ENCODE measurements at regions not wholly inside any gene's neighbourhood (a gene's known extent, or its start where the extent isn't known, plus 50 kb on each side); places are given as distances from the start of the nearest gene placed in this dataset.

DNA sequence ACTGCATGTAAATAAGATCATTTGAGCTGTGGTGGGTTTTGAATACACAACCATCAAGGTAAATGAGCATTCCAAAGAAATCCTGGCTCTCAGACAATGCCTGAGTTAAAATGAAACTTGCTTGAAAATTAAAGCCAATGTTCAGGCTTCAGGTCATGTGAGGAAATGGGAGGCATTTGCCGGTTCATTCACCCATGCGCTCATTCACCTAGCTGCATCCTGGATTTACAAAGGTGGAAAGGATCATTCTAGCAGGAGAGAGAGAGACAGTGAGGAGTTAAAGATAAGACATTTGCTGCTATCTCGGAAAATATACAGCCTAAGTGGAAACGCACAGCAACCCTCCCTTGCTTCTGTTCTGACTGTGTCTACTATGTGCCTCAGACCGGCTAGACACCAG lies 143.8 kb upstream of the KLF4 start:
- TF ChIP-seq EZH2 (IDR thresholded peaks at IDR 0.05; ENCODE audit: borderline replicate concordance, low read length), result no peak
- TF ChIP-seq, protein P1, sequence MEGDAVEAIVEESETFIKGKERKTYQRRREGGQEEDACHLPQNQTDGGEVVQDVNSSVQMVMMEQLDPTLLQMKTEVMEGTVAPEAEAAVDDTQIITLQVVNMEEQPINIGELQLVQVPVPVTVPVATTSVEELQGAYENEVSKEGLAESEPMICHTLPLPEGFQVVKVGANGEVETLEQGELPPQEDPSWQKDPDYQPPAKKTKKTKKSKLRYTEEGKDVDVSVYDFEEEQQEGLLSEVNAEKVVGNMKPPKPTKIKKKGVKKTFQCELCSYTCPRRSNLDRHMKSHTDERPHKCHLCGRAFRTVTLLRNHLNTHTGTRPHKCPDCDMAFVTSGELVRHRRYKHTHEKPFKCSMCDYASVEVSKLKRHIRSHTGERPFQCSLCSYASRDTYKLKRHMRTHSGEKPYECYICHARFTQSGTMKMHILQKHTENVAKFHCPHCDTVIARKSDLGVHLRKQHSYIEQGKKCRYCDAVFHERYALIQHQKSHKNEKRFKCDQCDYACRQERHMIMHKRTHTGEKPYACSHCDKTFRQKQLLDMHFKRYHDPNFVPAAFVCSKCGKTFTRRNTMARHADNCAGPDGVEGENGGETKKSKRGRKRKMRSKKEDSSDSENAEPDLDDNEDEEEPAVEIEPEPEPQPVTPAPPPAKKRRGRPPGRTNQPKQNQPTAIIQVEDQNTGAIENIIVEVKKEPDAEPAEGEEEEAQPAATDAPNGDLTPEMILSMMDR (IDR thresholded peaks at IDR 0.05; ENCODE audit: low read length), result no peak

DNA sequence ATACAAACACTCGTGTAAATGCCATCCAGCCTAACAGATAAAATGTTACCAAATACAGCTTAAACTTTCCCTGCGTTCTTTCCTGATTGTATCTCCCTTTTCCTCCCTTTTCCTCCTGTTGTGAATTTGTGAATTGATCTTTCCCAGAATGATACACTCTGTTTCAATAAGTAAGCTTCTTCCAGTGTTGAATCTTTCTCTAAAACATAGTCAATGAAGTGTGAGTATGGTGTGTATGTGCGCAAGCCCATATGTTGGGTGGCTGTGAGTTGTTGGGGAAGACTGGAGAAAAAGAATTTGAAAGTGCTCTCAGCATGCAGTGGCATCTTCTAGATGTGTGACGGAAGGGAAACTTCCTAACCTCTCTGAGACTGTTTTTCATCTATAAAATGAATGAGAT lies 143.1 kb upstream of the KLF4 start:
- Histone ChIP-seq H3K9me2 (ENCODE audit: low read depth, low read length) (no peaks in the 10 kb centered on the region), H3K27me3 (ENCODE audit: insufficient read depth, low read length) (no peaks in the 10 kb centered on the region), H3K4me3 (ENCODE audit: low read depth, low read length, poor library complexity, severe bottlenecking) (no peak overlapping the region), H3K27ac (ENCODE audit: low read depth, low read length, poor library complexity, severe bottlenecking) (no peak overlapping the region), H3K36me3 (ENCODE audit: insufficient read depth, low read length) (no peaks in the 10 kb centered on the region), H3K9me3 (ENCODE audit: low read length) (no peaks in the 10 kb centered on the region), H3K79me2 (ENCODE audit: insufficient read depth, low read length) (no peaks in the 10 kb centered on the region), H2AFZ (ENCODE audit: low read length) (no peak overlapping the region), H3K4me2 (ENCODE audit: low read length) (no peak overlapping the region), H3F3A (ENCODE audit: insufficient read depth, low read length) (no peaks in the 10 kb centered on the region), H3K9ac (ENCODE audit: low read length) (no peak overlapping the region), H4K20me1 (ENCODE audit: insufficient read depth, low read length) (no peaks in the 10 kb centered on the region), H3K4me1 (ENCODE audit: insufficient read depth, low read length, severe bottlenecking) (no peaks in the 10 kb centered on the region)
- TF ChIP-seq, protein P1 (IDR thresholded peaks at IDR 0.05; ENCODE audit: low read length), result no peak
- no peak for TF ChIP-seq EZH2 (IDR thresholded peaks at IDR 0.05; ENCODE audit: borderline replicate concordance, low read length)

More for the DNA sequence above, 143.8 kb upstream of the KLF4 start:
- Histone ChIP-seq H3K27me3 (ENCODE audit: insufficient read depth, low read length) (no peaks in the 10 kb centered on the region), H3K27ac (ENCODE audit: low read depth, low read length, poor library complexity, severe bottlenecking) (no peak overlapping the region), H3K9me2 (ENCODE audit: low read depth, low read length) (no peaks in the 10 kb centered on the region), H3K9ac (ENCODE audit: low read length) (no peak overlapping the region), H3K4me2 (ENCODE audit: low read length) (no peak overlapping the region), H3F3A (ENCODE audit: insufficient read depth, low read length) (no peaks in the 10 kb centered on the region), H3K9me3 (ENCODE audit: low read length) (no peaks in the 10 kb centered on the region), H4K20me1 (ENCODE audit: insufficient read depth, low read length) (no peaks in the 10 kb centered on the region), H3K79me2 (ENCODE audit: insufficient read depth, low read length) (no peaks in the 10 kb centered on the region), H3K4me1 (ENCODE audit: insufficient read depth, low read length, severe bottlenecking) (no peaks in the 10 kb centered on the region), H2AFZ (ENCODE audit: low read length) (no peak overlapping the region), H3K4me3 (ENCODE audit: low read depth, low read length, poor library complexity, severe bottlenecking) (no peak overlapping the region), H3K36me3 (ENCODE audit: insufficient read depth, low read length) (no peaks in the 10 kb centered on the region)

DNA sequence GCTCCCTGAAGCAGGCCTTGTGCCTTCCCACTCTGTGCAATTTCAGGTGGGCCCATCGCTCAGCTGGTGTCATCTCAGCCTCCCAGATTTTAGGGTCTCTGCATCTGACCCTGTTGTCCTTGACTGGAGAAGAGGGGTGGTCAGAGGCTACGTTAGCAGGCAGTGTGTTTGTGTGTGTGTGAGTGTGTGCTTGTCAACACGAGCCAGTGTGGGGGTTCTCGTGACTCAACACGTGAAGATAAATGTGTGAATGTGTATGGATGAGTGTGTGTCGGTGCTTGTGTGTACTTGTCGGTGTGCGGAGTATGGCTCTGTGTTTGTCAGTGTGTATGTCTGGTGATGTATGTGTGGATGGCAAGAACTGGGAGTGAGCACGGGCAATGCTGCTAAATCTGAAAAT lies 142.6 kb upstream of the KLF4 start:
- H3F3A ChIP-seq (ENCODE audit: insufficient read depth, low read length), result no peaks in the 10 kb centered on the region
- no peaks in the 10 kb centered on the region for H3K36me3 ChIP-seq (ENCODE audit: insufficient read depth, low read length)
- no peak overlapping the region for H3K4me3 ChIP-seq (ENCODE audit: low read depth, low read length, poor library complexity, severe bottlenecking)
- H3K4me2 ChIP-seq (ENCODE audit: low read length), result no peak overlapping the region
- no peak overlapping the region for H3K9ac ChIP-seq (ENCODE audit: low read length)
- no peaks in the 10 kb centered on the region for H4K20me1 ChIP-seq (ENCODE audit: insufficient read depth, low read length)
- no peaks in the 10 kb centered on the region for H3K9me3 ChIP-seq (ENCODE audit: low read length)
- H3K79me2 ChIP-seq (ENCODE audit: insufficient read depth, low read length), result no peaks in the 10 kb centered on the region
- H3K4me1 ChIP-seq (ENCODE audit: insufficient read depth, low read length, severe bottlenecking), result no peaks in the 10 kb centered on the region
- H2AFZ ChIP-seq (ENCODE audit: low read length), result no peak overlapping the region
- no peak for TF ChIP-seq EZH2 (IDR thresholded peaks at IDR 0.05; ENCODE audit: borderline replicate concordance, low read length)
- TF ChIP-seq, protein P1 (IDR thresholded peaks at IDR 0.05; ENCODE audit: low read length), result no peak
- H3K27ac ChIP-seq (ENCODE audit: low read depth, low read length, poor library complexity, severe bottlenecking), result no peak overlapping the region
- no peaks in the 10 kb centered on the region for H3K27me3 ChIP-seq (ENCODE audit: insufficient read depth, low read length)
- no peaks in the 10 kb centered on the region for H3K9me2 ChIP-seq (ENCODE audit: low read depth, low read length)

Data from OCI-LY1 (cell line).